Glutamatergic neuron (in vitro differentiated cells): ENCODE measurements at regions not wholly inside any gene's neighbourhood (a gene's known extent, or its start where the extent isn't known, plus 50 kb on each side); places are given as distances from the start of the nearest gene placed in this dataset.

Experiments
- DNase-seq: peaks from one replicate; pipeline ENCODE4 v3.0.0; 2022
- H3K27ac Mint-ChIP-seq: one replicate; pipeline ENCODE4 v1.8.0; 2020; ENCODE audit warnings: mild to moderate bottlenecking, mixed read lengths, inconsistent platforms; ENCODE audit not compliant: unreplicated experiment
- H3K27me3 Mint-ChIP-seq: one replicate; pipeline ENCODE4 v1.8.0; 2020; ENCODE audit warnings: mild to moderate bottlenecking, moderate library complexity, mixed read lengths, inconsistent platforms; ENCODE audit not compliant: unreplicated experiment
- H3K36me3 Mint-ChIP-seq: one replicate; pipeline ENCODE4 v1.8.0; 2020; ENCODE audit warnings: mild to moderate bottlenecking, mixed read lengths, inconsistent platforms; ENCODE audit not compliant: unreplicated experiment
- H3K4me1 Mint-ChIP-seq: one replicate; pipeline ENCODE4 v1.8.0; 2020; ENCODE audit warnings: mild to moderate bottlenecking, low read depth, mixed read lengths, inconsistent platforms; ENCODE audit not compliant: unreplicated experiment
- H3K4me3 Mint-ChIP-seq: one replicate; pipeline ENCODE4 v1.8.0; 2020; ENCODE audit warnings: mild to moderate bottlenecking, mixed read lengths, inconsistent platforms; ENCODE audit not compliant: unreplicated experiment
- H3K9me3 Mint-ChIP-seq: one replicate; pipeline ENCODE4 v1.8.0; 2020; ENCODE audit warnings: mild to moderate bottlenecking, moderate library complexity, mixed read lengths, inconsistent platforms; ENCODE audit not compliant: unreplicated experiment
- CTCF ChIP-seq: fragments of 200-600 bp; sonication (generic); IDR thresholded peaks from one replicate; pipeline ENCODE4 v1.5.0; 2021; ENCODE audit not compliant: partially characterized antibody, unreplicated experiment

- no peak overlapping the region for H3K4me3 Mint-ChIP-seq
- H3K4me1 Mint-ChIP-seq: no peaks in the 10 kb centered on the region
- H3K27ac Mint-ChIP-seq: no peak overlapping the region
- DNase-seq: no peak
- H3K9me3 Mint-ChIP-seq: no peaks in the 10 kb centered on the region
- no peaks in the 10 kb centered on the region for H3K27me3 Mint-ChIP-seq
- no peak for TF ChIP-seq CTCF
- no peaks in the 10 kb centered on the region for H3K36me3 Mint-ChIP-seq
Observed at GRCh38 chr13:94959626-94960025, 247.3 kb upstream of the SOX21 start.

- Mint-ChIP-seq H3K27ac (no peak overlapping the region), H3K4me1 (no peaks in the 10 kb centered on the region), H3K4me3 (no peak overlapping the region), H3K27me3 (peaks cover 1% of the 10 kb centered on the region), H3K36me3 (no peaks in the 10 kb centered on the region), H3K9me3 (no peaks in the 10 kb centered on the region)
- no peak for DNase-seq
- TF ChIP-seq CTCF: no peak
Observed at GRCh38 chr13:94956417-94957110, 244.2 kb upstream of the SOX21 start.

GRCh38 chr13:94952787-94953186 lies 240.4 kb upstream of the SOX21 start:
- no peak for DNase-seq
- Mint-ChIP-seq H3K4me1 (no peaks in the 10 kb centered on the region), H3K36me3 (no peaks in the 10 kb centered on the region), H3K4me3 (no peak overlapping the region), H3K27ac (no peak overlapping the region), H3K27me3 (peaks cover 2% of the 10 kb centered on the region), H3K9me3 (peaks cover 2% of the 10 kb centered on the region)
- no peak for TF ChIP-seq CTCF

DNA sequence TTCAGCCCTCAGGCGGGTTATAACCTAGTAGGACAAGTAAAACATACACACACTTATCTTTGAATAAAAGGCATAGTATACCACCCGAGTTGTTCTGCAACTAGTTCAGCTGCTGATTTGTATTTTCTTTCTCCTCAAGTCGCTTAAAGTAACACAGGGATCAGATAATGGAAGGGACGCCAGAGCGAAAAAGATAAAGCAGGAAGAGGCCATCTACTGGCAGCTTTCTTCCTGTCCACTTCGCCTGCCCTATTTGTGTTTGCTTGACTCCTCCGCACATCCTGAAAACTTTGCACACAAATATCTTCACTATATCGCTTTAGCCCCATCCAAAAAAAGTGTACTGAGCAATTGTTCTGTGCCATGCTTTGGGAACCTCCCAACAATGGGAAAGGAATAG lies 238.0 kb upstream of the SOX21 start:
- DNase-seq: no peak
- TF ChIP-seq CTCF: no peak
- no peaks in the 10 kb centered on the region for H3K36me3 Mint-ChIP-seq
- no peak overlapping the region for H3K4me3 Mint-ChIP-seq
- no peak overlapping the region for H3K27ac Mint-ChIP-seq
- peaks cover 5% of the 10 kb centered on the region for H3K27me3 Mint-ChIP-seq
- peaks cover 2% of the 10 kb centered on the region for H3K9me3 Mint-ChIP-seq
- H3K4me1 Mint-ChIP-seq: no peaks in the 10 kb centered on the region

- no peak for TF ChIP-seq CTCF
- Mint-ChIP-seq H3K27me3 (peaks cover 5% of the 10 kb centered on the region), H3K4me1 (no peaks in the 10 kb centered on the region), H3K36me3 (no peaks in the 10 kb centered on the region), H3K9me3 (peaks cover 2% of the 10 kb centered on the region), H3K27ac (no peak overlapping the region), H3K4me3 (no peak overlapping the region)
- no peak for DNase-seq
Observed at GRCh38 chr13:94947965-94948371, 235.6 kb upstream of the SOX21 start.
